Lung (tissue), 11 donors: ENCODE measurements at regions not wholly inside any gene's neighbourhood (a gene's known extent, or its start where the extent isn't known, plus 50 kb on each side); places are given as distances from the start of the nearest gene placed in this dataset.

ENCODE experiments used
- ATAC-seq: fragments of 200-7000 bp; cut with Tn5 transposase; one replicate; pipeline ENCODE4 v1.9.1; 2020; ENCODE audit warnings: moderate number of reproducible peaks; ENCODE audit not compliant: insufficient read depth, low FRiP score
- DNase-seq, 3 donors: peaks; one replicate each; pipeline ENCODE4 v3.0.0-alpha.2; 2013 to 2017
- H3K27ac ChIP-seq, 2 donors: one replicate each; pipeline ENCODE4 v1.5.1; 2013; ENCODE audit warnings: mild to moderate bottlenecking in 2 of 2, moderate library complexity in 2 of 2, control low read depth in 1 of 2, inconsistent platforms in 1 of 2, low read depth in 1 of 2, low read length in 1 of 2
- H3K27me3 ChIP-seq, 3 donors: one replicate each; pipeline ENCODE4 v1.5.1; 2013; ENCODE audit warnings: low read length in 2 of 3; ENCODE audit not compliant: control insufficient read depth in 3 of 3, insufficient read depth in 3 of 3
- H3K36me3 ChIP-seq, 4 donors: one replicate each; pipeline ENCODE4 v1.5.1; 2013; ENCODE audit warnings: low read length in 4 of 4, mild to moderate bottlenecking in 1 of 4, moderate library complexity in 1 of 4; ENCODE audit not compliant: control insufficient read depth in 4 of 4, insufficient read depth in 4 of 4
- H3K4me1 ChIP-seq, 5 donors: one replicate each; pipeline ENCODE4 v1.5.1; 2013; ENCODE audit warnings: low read length in 5 of 5, mild to moderate bottlenecking in 2 of 5, moderate library complexity in 1 of 5; ENCODE audit not compliant: control insufficient read depth in 5 of 5, insufficient read depth in 5 of 5
- H3K4me3 ChIP-seq: one replicate; pipeline ENCODE4 v1.5.1; 2013; ENCODE audit warnings: mild to moderate bottlenecking, control low read depth, moderate library complexity
- H3K9ac ChIP-seq, 2 donors: one replicate each; pipeline ENCODE4 v1.5.1; 2013; ENCODE audit warnings: low read length in 2 of 2, control low read depth in 1 of 2; ENCODE audit not compliant: insufficient read depth in 1 of 2
- H3K9me3 ChIP-seq, 4 donors: one replicate each; pipeline ENCODE4 v1.5.1; 2013; ENCODE audit warnings: low read length in 3 of 4, mild to moderate bottlenecking in 1 of 4, moderate library complexity in 1 of 4; ENCODE audit not compliant: control insufficient read depth in 4 of 4, insufficient read depth in 3 of 4
- CTCF ChIP-seq: IDR thresholded peaks from 2 replicates; pipeline ENCODE4 v1.5.1; 2012; ENCODE audit warnings: mild to moderate bottlenecking; ENCODE audit errors: control extremely low read depth, extremely low read depth
- WGBS, 2 donors: extraction: QIAGEN DNeasy Blood & Tissue Kit; methylation state at CpG; one replicate each; pipeline ENCODE4 v1.1.7; 2013; 5-methylcytosine and 5-hydroxymethylcytosine counted together
- donor health status: control.
- donor health status: control.
- donor health status: Bipolar disorder and iron deficiency.
- donor health status: healthy.
- donor health status: DM: yes; HTN: yes; CAD: no.

DNA sequence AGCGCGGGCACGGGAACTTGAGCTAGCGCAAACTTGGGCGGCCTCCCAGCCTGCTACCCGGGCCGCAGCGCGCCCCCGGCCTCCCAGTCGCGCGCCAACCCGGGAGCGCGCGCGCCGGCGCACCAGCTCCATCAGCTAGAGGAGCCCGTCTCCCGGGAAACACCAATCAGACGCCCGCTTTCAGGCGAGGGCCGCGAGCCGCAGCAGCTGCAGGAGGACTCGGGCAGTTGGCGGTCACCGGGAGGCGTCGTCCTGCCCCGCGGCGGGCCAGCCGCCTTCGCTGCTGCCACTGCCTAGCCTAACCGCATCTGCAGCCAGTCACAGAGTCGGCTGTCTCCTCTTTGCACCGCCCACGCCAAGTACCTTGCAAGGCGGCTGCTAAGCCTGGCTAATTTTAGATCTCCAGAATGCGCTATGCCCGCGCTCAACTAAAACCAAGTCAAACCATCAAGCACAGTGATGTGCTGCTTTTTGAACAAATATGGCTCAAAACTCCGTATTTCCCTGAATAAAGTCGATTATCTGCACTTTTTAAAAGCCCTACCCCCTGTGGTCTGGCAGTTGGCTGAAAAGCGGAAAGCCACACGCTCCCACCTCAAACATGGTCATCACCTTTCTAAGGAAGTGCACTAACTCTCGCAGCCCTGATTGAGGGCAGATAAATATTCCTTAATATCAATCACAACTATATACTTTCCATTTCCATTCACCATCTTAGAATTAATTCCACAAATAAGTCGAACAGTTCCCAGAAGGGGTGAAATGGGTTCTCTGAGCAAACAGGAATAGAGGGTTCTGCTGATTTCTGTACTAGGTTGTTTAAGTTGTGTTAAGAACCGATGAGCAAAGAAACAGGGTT is 221.8 kb downstream of the MEF2C start:
- H3K27me3 ChIP-seq, result peaks cover 3 to 94% (median 86%) of the 10 kb centered on the region in 3 donors

GRCh38 chr5:88660264-88660946 is 222.6 kb downstream of the MEF2C start:
- peaks cover 0 to 4% (median 0%) of the 10 kb centered on the region in 4 donors for H3K9me3 ChIP-seq
- 3 to 5% methylated on average over 38 to 41 of the region's 41 CpGs for WGBS, 2 donors
- no peak overlapping the region for H3K9ac ChIP-seq
- peaks cover 0 to 7% (median 6%) of the 10 kb centered on the region in 5 donors for H3K4me1 ChIP-seq
- no peak overlapping the region for H3K27ac ChIP-seq
- H3K4me3 ChIP-seq, result no peak overlapping the region
- peaks cover 3 to 89% (median 79%) of the 10 kb centered on the region in 3 donors for H3K27me3 ChIP-seq
- no peak for DNase-seq
- no peaks in the 10 kb centered on the region for H3K36me3 ChIP-seq
- no peak for ATAC-seq
- no peak for TF ChIP-seq CTCF

More for the DNA sequence above, 221.8 kb downstream of the MEF2C start:
- peaks cover 0 to 7% (median 6%) of the 10 kb centered on the region in 5 donors for H3K4me1 ChIP-seq
- ATAC-seq, result no peak
- peaks cover 0 to 4% (median 0%) of the 10 kb centered on the region in 4 donors for H3K9me3 ChIP-seq
- H3K36me3 ChIP-seq, result no peaks in the 10 kb centered on the region
- no peak overlapping the region for H3K4me3 ChIP-seq
- WGBS, 2 donors, result 1 to 2% methylated on average over 52 to 53 of the region's 53 CpGs
- H3K9ac ChIP-seq, result no peak overlapping the region
- DNase-seq, result peak; percentile 88 to 92 (median 91)
- TF ChIP-seq CTCF, result no peak
- H3K27ac ChIP-seq, result no peak overlapping the region

- ATAC-seq, result no peak
- Histone ChIP-seq H3K27ac (no peak overlapping the region), H3K4me3 (no peak overlapping the region), H3K27me3 (peaks cover 3 to 84% (median 74%) of the 10 kb centered on the region in 3 donors), H3K4me1 (peaks cover 0 to 7% (median 6%) of the 10 kb centered on the region in 5 donors), H3K9me3 (peaks cover 0 to 4% (median 0%) of the 10 kb centered on the region in 4 donors), H3K36me3 (no peaks in the 10 kb centered on the region), H3K9ac (no peak overlapping the region)
- no peak for TF ChIP-seq CTCF
- WGBS, 2 donors, result 6 to 12% methylated on average over 32 of the region's 32 CpGs
- DNase-seq, result peak in 2 of 3 donors; percentile 16 to 24
Observed at GRCh38 chr5:88659529-88660263, 223.3 kb downstream of the MEF2C start.
